ENCODE measurements at regions not wholly inside any gene's neighbourhood (a gene's known extent, or its start where the extent isn't known, plus 50 kb on each side); places are given as distances from the start of the nearest gene placed in this dataset.
"Not testable (repeated sequence)": the region's sequence is repeated elsewhere in the genome, so short reads cannot be mapped to it uniquely, and the experiment has no call there.

- no peak for DNase-seq
- intact Hi-C loops (cut with DNase I): no loop called here
Measured at GRCh38 chr2:48092846-48093803, 186.8 kb upstream of the FBXO11 start.

- intact Hi-C loops (cut with DNase I): not testable (repeated sequence)
Measured at GRCh38 chr2:48096765-48097164, 190.5 kb upstream of the FBXO11 start.

GRCh38 chr2:48098539-48098938 lies 192.2 kb upstream of the FBXO11 start:
- no peak for DNase-seq
- intact Hi-C loops (cut with DNase I): no loop called here

More at GRCh38 chr2:48096765-48097164, 190.5 kb upstream of the FBXO11 start:
- not testable (repeated sequence) for DNase-seq

- DNase-seq: no peak
- intact Hi-C loops (cut with DNase I): no loop called here
Measured at GRCh38 chr2:48104418-48104817, 198.1 kb upstream of the FBXO11 start.

GRCh38 chr2:48105848-48106247 lies 199.6 kb upstream of the FBXO11 start:
- peak in 35 of 42 donors; percentile 11 to 76 (median 47) for DNase-seq
- intact Hi-C loops (cut with DNase I): loop anchor here (2.0 to 5.0 kb wide), 2 partner anchors 199 to 249 kb away; partner anchors contain the start of gene FBXO11

- intact Hi-C loops (cut with DNase I): loop anchor here (2.0 to 5.0 kb wide), 2 partner anchors 201 to 250 kb away; partner anchors contain the start of gene FBXO11
- no peak for DNase-seq
Measured at GRCh38 chr2:48107326-48107925, 201.1 kb upstream of the FBXO11 start.

GRCh38 chr2:48108455-48108854 lies 202.2 kb upstream of the FBXO11 start:
- intact Hi-C loops (cut with DNase I): loop anchor here (5.0 kb wide), 1 partner anchor 251 kb away; no protein-coding TSS in a partner anchor
- DNase-seq: no peak

GRCh38 chr2:48109491-48110204 lies 203.3 kb upstream of the FBXO11 start:
- DNase-seq: no peak
- intact Hi-C loops (cut with DNase I): loop anchor here (1.0 to 5.0 kb wide), 2 partner anchors 252 to 311 kb away; no protein-coding TSS in a partner anchor

- intact Hi-C loops (cut with DNase I): no loop called here
- no peak for DNase-seq
Measured at GRCh38 chr2:48110492-48110891, 204.0 kb upstream of the FOXN2 start.

- intact Hi-C loops (cut with DNase I): no loop called here
Measured at GRCh38 chr2:48112911-48113680, 201.4 kb upstream of the FOXN2 start.

GRCh38 chr2:48113767-48114166 lies 200.7 kb upstream of the FOXN2 start:
- intact Hi-C loops (cut with DNase I): no loop called here
- no peak for DNase-seq

More at GRCh38 chr2:48112911-48113680, 201.4 kb upstream of the FOXN2 start:
- DNase-seq: no peak

GRCh38 chr2:48114256-48114655 lies 200.2 kb upstream of the FOXN2 start:
- intact Hi-C loops (cut with DNase I): no loop called here
- peak in 2 of 42 donors; percentile 7 to 51 for DNase-seq

- DNase-seq: no peak
- intact Hi-C loops (cut with DNase I): no loop called here
Measured at GRCh38 chr2:48116497-48116896, 198.0 kb upstream of the FOXN2 start.

- intact Hi-C loops (cut with DNase I): no loop called here
- no peak for DNase-seq
Measured at GRCh38 chr2:48118895-48119294, 195.6 kb upstream of the FOXN2 start.

- intact Hi-C loops (cut with DNase I): no loop called here
- no peak for DNase-seq
Measured at GRCh38 chr2:48120112-48120511, 194.4 kb upstream of the FOXN2 start.

- intact Hi-C loops (cut with DNase I): no loop called here
- no peak for DNase-seq
Measured at GRCh38 chr2:48120759-48121242, 193.7 kb upstream of the FOXN2 start.

GRCh38 chr2:48122166-48122565 lies 192.3 kb upstream of the FOXN2 start:
- no peak for DNase-seq
- intact Hi-C loops (cut with DNase I): no loop called here

- intact Hi-C loops (cut with DNase I): no loop called here
- DNase-seq: no peak
Measured at GRCh38 chr2:48124592-48124991, 189.9 kb upstream of the FOXN2 start.
